Fibroblast of lung (primary cell): ENCODE measurements at regions not wholly inside any gene's neighbourhood (a gene's known extent, or its start where the extent isn't known, plus 50 kb on each side); places are given as distances from the start of the nearest gene placed in this dataset.

Experiments used
- DNase-seq, 2 donors: peaks; one replicate each; pipeline versions ENCODE4 v3.0.0 to v3.0.0-alpha.2; 2010; ENCODE audit warnings: low read depth in 2 of 2
- H2AFZ ChIP-seq: 2 replicates; pipeline ENCODE4 v1.5.1; 2012; ENCODE audit warnings: low read length, control low read depth, inconsistent platforms
- H3K27ac ChIP-seq: 2 replicates; pipeline ENCODE4 v1.5.1; 2011; ENCODE audit warnings: low read length, control low read depth; ENCODE audit not compliant: insufficient read depth
- H3K27me3 ChIP-seq: 2 replicates; pipeline ENCODE4 v1.5.1; 2011; ENCODE audit warnings: mild to moderate bottlenecking, low read length; ENCODE audit not compliant: control insufficient read depth, insufficient read depth
- H3K36me3 ChIP-seq: 2 replicates; pipeline ENCODE4 v1.5.1; 2011; ENCODE audit warnings: low read length; ENCODE audit not compliant: control insufficient read depth, insufficient read depth
- H3K4me1 ChIP-seq: 2 replicates; pipeline ENCODE4 v1.5.1; 2011; ENCODE audit warnings: low read length; ENCODE audit not compliant: control insufficient read depth, insufficient read depth; ENCODE audit errors: extremely low read depth
- H3K4me2 ChIP-seq: 2 replicates; pipeline ENCODE4 v1.5.1; 2011; ENCODE audit warnings: low read length, control low read depth; ENCODE audit not compliant: insufficient read depth; ENCODE audit errors: extremely low read depth
- H3K4me3 ChIP-seq, 4 experiments: fragments of 200-600 bp in 1 of 4; sonication (generic) in 1 of 4; replicated peaks in 1 of 4; 2 replicates each; pipeline ENCODE4 v1.5.1; 2011 to 2016; ENCODE audit warnings: low read length in 4 of 4, low read depth in 3 of 4, mild to moderate bottlenecking in 3 of 4, control low read depth in 2 of 4, inconsistent platforms in 1 of 4, mixed read lengths in 1 of 4; ENCODE audit not compliant: insufficient read depth in 1 of 4; ENCODE audit errors: control extremely low read depth in 1 of 4
- H3K79me2 ChIP-seq: 2 replicates; pipeline ENCODE4 v1.5.1; 2012; ENCODE audit warnings: mild to moderate bottlenecking, low read length, inconsistent platforms; ENCODE audit not compliant: control insufficient read depth, insufficient read depth
- H3K9ac ChIP-seq: 2 replicates; pipeline ENCODE4 v1.5.1; 2011; ENCODE audit warnings: mild to moderate bottlenecking, low read length, control low read depth; ENCODE audit not compliant: insufficient read depth
- H3K9me3 ChIP-seq: 2 replicates; pipeline ENCODE4 v1.5.1; 2012; ENCODE audit warnings: low read depth, low read length; ENCODE audit not compliant: control insufficient read depth, insufficient read depth
- H4K20me1 ChIP-seq: 2 replicates; pipeline ENCODE4 v1.5.1; 2011; ENCODE audit warnings: low read length; ENCODE audit not compliant: control insufficient read depth, insufficient read depth; ENCODE audit errors: extremely low read depth
- EZH2 ChIP-seq: IDR thresholded peaks from 2 replicates; pipeline ENCODE4 v1.5.1; 2012; ENCODE audit warnings: low read length, control low read depth, mild to moderate bottlenecking; ENCODE audit errors: missing control alignments
- TF ChIP-seq, protein P1 (sequence below), 2 donors: IDR thresholded peaks in 1 of 2; conservative IDR thresholded peaks in 1 of 2; 1 replicate in 1 of 2; 2 replicates in 1 of 2; pipeline ENCODE4 v1.5.1; 2011 to 2012; ENCODE audit warnings: low read length in 2 of 2, control low read depth in 1 of 2, inconsistent platforms in 1 of 2, low read depth in 1 of 2, mild to moderate bottlenecking in 1 of 2

DNA sequence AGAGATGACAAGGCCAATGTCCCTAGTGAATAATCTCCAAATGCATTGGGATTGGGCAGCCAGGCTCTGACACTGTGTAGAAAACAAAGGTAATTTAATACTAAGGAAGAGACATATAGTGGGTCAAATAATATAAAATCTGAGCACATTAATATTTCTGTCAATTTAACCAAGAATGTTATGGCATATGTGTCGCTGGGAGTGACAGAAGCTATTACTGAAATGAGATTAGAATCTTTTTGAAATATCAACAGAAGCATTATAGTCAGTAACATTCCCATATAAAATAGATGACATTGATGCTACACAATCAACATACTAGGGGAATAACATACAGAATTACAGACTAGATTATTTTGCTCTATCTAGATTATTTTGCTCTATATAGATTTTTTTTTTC is 114.0 kb downstream of the BLID start:
- Histone ChIP-seq H3K9me3 (no peaks in the 10 kb centered on the region), H2AFZ (no peak overlapping the region), H3K36me3 (no peaks in the 10 kb centered on the region), H4K20me1 (no peaks in the 10 kb centered on the region), H3K79me2 (no peaks in the 10 kb centered on the region), H3K4me2 (no peak overlapping the region), H3K27ac (no peak overlapping the region), H3K4me1 (no peaks in the 10 kb centered on the region), H3K27me3 (no peaks in the 10 kb centered on the region), H3K4me3 (no peak overlapping the region), H3K9ac (no peak overlapping the region)
- TF ChIP-seq, protein P1, sequence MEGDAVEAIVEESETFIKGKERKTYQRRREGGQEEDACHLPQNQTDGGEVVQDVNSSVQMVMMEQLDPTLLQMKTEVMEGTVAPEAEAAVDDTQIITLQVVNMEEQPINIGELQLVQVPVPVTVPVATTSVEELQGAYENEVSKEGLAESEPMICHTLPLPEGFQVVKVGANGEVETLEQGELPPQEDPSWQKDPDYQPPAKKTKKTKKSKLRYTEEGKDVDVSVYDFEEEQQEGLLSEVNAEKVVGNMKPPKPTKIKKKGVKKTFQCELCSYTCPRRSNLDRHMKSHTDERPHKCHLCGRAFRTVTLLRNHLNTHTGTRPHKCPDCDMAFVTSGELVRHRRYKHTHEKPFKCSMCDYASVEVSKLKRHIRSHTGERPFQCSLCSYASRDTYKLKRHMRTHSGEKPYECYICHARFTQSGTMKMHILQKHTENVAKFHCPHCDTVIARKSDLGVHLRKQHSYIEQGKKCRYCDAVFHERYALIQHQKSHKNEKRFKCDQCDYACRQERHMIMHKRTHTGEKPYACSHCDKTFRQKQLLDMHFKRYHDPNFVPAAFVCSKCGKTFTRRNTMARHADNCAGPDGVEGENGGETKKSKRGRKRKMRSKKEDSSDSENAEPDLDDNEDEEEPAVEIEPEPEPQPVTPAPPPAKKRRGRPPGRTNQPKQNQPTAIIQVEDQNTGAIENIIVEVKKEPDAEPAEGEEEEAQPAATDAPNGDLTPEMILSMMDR (conservative IDR thresholded peaks at IDR 0.05 in 1 of 2, IDR thresholded peaks at IDR 0.05 in 1 of 2; ENCODE audit: low read depth in 1 of 2, low read length in 2 of 2) = no peak
- TF ChIP-seq EZH2 = no peak
- DNase-seq = no peak

DNA sequence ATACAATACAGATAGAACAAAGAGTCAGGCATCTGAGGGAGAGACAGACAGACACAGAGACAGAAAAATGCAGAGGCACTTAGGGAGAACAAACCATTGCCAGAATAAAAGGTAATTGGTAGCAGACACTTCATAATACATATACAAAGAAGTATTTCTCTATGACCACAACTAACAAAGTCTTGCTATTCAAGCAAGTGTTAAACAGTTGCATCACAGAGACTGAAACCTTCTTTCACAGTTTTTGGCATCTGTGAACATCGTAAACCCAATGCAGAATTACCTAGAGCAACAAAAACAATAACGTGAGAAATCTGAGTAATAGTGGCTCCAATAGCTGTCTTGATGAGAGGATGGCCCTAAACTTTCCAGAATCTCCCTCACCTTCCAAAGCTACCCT is 116.4 kb downstream of the BLID start:
- Histone ChIP-seq H3K9ac (no peak overlapping the region), H2AFZ (no peak overlapping the region), H3K9me3 (no peaks in the 10 kb centered on the region), H4K20me1 (no peaks in the 10 kb centered on the region), H3K4me2 (no peak overlapping the region), H3K27ac (no peak overlapping the region), H3K79me2 (no peaks in the 10 kb centered on the region), H3K4me1 (no peaks in the 10 kb centered on the region), H3K27me3 (no peaks in the 10 kb centered on the region), H3K4me3 (no peak overlapping the region), H3K36me3 (no peaks in the 10 kb centered on the region)
- peak in 1 of 2 donors; percentile 11 for DNase-seq
- no peak for TF ChIP-seq EZH2
- TF ChIP-seq, protein P1 (conservative IDR thresholded peaks at IDR 0.05 in 1 of 2, IDR thresholded peaks at IDR 0.05 in 1 of 2; ENCODE audit: low read depth in 1 of 2, low read length in 2 of 2) = no peak

DNA sequence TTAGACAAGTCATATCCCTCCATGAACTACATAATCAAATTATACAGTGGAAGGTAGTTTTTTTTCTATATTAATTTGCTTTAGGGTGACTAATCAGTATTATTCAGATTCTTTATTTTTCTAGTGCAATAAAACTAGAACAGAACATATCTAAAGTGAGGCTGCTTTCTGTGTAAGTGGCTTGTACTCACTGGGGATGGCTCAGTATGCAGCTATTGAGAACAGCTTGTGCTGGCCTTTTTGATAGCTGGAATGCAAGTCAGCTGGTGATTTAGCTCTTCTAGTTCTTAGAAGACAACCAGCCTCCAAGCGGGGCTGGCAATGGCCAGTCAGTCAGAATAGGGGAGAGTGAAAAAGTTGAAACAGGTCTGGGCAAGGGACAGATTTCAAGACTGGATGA is 119.4 kb downstream of the BLID start:
- no peaks in the 10 kb centered on the region for H3K4me1 ChIP-seq
- no peaks in the 10 kb centered on the region for H3K36me3 ChIP-seq
- no peak overlapping the region for H2AFZ ChIP-seq
- no peak overlapping the region for H3K9ac ChIP-seq
- DNase-seq = no peak
- H4K20me1 ChIP-seq = no peaks in the 10 kb centered on the region
- H3K27ac ChIP-seq = no peak overlapping the region
- no peak overlapping the region for H3K4me3 ChIP-seq
- TF ChIP-seq, protein P1 (conservative IDR thresholded peaks at IDR 0.05 in 1 of 2, IDR thresholded peaks at IDR 0.05 in 1 of 2; ENCODE audit: low read depth in 1 of 2, low read length in 2 of 2) = no peak
- no peak for TF ChIP-seq EZH2
- H3K27me3 ChIP-seq = no peaks in the 10 kb centered on the region
- no peak overlapping the region for H3K4me2 ChIP-seq
- H3K79me2 ChIP-seq = no peaks in the 10 kb centered on the region
- no peaks in the 10 kb centered on the region for H3K9me3 ChIP-seq
